Right atrium auricular region (tissue), 2 donors: ENCODE measurements at regions not wholly inside any gene's neighbourhood (a gene's known extent, or its start where the extent isn't known, plus 50 kb on each side); places are given as distances from the start of the nearest gene placed in this dataset.

Experiments used
- DNase-seq: peaks from one replicate; pipeline ENCODE4 v3.0.0-alpha.2; 2019; ENCODE audit warnings: low spot score
- H3K27ac ChIP-seq, 2 donors: fragments of 200-600 bp; sonication (generic); 1 replicate in 1 of 2; 2 replicates in 1 of 2; pipeline ENCODE4 v1.5.1; 2016 to 2019
- H3K27me3 ChIP-seq, 2 donors: fragments of 200-600 bp; sonication (generic); one replicate each; pipeline versions ENCODE4 v1.5.1 to v1.6.0; 2017 to 2019
- H3K36me3 ChIP-seq: fragments of 200-600 bp; sonication (generic); one replicate; pipeline ENCODE4 v1.5.1; 2016
- H3K4me1 ChIP-seq, 2 donors: fragments of 200-600 bp; sonication (generic); one replicate each; pipeline versions ENCODE4 v1.5.1 to v1.6.0; 2017 to 2019
- H3K4me3 ChIP-seq, 2 donors: fragments of 200-600 bp; sonication (generic); 1 replicate in 1 of 2; 2 replicates in 1 of 2; pipeline ENCODE4 v1.5.1; 2017 to 2019; ENCODE audit warnings: mild to moderate bottlenecking in 1 of 2, moderate library complexity in 1 of 2
- H3K9me3 ChIP-seq, 2 donors: fragments of 200-600 bp; sonication (generic); one replicate each; pipeline ENCODE4 v1.5.1; 2019
- TF ChIP-seq, protein P1 (sequence below), 2 donors: fragments of 200-600 bp; sonication (generic); IDR thresholded peaks; one replicate each; pipeline ENCODE4 v1.5.1; 2019; ENCODE audit warnings: antibody characterized with exemption in 2 of 2

DNA sequence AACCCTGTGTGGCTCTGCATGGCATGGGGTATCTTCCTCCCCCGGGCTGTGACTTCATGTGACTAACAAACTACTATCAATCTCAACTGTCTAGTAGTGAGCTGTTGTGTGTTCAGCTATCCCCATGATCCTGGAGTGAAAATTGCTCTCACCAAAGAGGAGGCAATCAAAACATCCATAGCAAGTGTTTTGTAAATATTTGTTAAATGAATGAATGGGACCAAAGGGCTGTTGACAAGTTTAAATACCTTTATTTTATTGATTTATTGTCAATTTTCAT, 138.1 kb upstream of the CPM start:
- Histone ChIP-seq H3K4me3 (no peak overlapping the region), H3K36me3 (no peaks in the 10 kb centered on the region), H3K27ac (no peak overlapping the region), H3K9me3 (no peaks in the 10 kb centered on the region), H3K4me1 (peaks cover 0 to 6% of the 10 kb centered on the region in 2 donors), H3K27me3 (no peaks in the 10 kb centered on the region)
- DNase-seq = no peak
- TF ChIP-seq, protein P1, sequence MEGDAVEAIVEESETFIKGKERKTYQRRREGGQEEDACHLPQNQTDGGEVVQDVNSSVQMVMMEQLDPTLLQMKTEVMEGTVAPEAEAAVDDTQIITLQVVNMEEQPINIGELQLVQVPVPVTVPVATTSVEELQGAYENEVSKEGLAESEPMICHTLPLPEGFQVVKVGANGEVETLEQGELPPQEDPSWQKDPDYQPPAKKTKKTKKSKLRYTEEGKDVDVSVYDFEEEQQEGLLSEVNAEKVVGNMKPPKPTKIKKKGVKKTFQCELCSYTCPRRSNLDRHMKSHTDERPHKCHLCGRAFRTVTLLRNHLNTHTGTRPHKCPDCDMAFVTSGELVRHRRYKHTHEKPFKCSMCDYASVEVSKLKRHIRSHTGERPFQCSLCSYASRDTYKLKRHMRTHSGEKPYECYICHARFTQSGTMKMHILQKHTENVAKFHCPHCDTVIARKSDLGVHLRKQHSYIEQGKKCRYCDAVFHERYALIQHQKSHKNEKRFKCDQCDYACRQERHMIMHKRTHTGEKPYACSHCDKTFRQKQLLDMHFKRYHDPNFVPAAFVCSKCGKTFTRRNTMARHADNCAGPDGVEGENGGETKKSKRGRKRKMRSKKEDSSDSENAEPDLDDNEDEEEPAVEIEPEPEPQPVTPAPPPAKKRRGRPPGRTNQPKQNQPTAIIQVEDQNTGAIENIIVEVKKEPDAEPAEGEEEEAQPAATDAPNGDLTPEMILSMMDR (IDR thresholded peaks at IDR 0.05) = no peak

DNA sequence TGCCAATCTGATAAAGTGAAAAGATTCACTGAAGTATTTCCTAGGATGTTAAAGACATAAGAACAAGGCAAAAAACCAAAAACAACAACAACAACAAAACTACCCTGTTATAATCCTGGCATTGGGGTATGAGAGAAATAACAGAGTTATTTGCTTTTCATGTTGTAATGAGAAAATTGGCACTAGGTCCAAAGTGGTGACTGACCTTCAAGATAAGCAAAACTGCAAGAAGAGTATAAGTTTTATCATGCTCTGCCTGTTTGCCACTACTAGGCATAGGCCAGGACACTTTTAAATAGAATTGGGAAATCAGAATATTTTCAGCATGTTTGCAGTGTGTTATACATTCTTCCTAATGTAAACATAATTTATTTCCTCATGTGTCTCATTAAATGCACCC, 140.1 kb upstream of the CPM start:
- no peaks in the 10 kb centered on the region for H3K27me3 ChIP-seq
- no peaks in the 10 kb centered on the region for H3K9me3 ChIP-seq
- TF ChIP-seq, protein P1 (IDR thresholded peaks at IDR 0.05) = no peak

DNA sequence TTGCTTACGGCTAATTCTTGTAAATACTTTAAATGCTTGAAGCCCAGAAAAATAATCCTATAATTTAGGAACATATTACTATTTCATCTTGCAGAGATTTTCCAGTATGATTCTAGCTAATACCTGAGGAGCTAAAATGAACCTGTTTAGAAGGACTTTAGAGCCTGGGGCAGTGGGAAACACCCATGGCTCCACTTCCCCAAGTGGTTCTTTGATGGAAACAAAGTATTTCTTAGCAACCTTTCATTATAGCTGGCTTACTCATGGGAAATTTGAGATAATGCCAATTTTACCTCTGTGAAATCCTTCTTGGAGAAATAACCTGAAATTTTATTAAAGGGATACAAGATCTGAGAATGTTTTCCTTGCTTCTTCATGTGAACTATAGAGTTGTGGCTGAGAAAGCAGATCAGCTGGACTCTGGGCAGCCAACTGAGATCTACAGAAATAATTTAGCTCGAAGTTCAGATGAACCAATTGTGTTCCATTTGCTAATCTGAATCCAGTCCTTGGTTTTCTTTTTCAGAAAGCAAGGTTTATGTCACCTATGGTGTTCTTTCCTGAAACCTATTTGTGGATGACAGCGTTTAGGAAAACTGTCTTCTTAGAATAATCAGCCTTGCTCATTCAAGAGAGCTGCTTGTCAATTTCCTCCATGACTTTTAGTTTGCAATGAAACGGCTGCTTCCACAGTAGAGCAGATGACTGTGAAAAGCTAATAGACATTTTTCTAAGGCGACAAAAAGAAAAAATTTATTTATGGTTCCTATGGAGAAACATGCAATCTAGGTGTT, 141.8 kb upstream of the CPM start:
- Histone ChIP-seq H3K9me3 (no peaks in the 10 kb centered on the region), H3K4me3 (no peak overlapping the region), H3K27ac (no peak overlapping the region), H3K36me3 (no peaks in the 10 kb centered on the region), H3K4me1 (no peaks in the 10 kb centered on the region), H3K27me3 (no peaks in the 10 kb centered on the region)
- TF ChIP-seq, protein P1 (IDR thresholded peaks at IDR 0.05) = no peak
- no peak for DNase-seq

More for the DNA sequence above, 140.1 kb upstream of the CPM start:
- H3K36me3 ChIP-seq = no peaks in the 10 kb centered on the region
- H3K4me1 ChIP-seq = no peaks in the 10 kb centered on the region
- no peak overlapping the region for H3K27ac ChIP-seq
- H3K4me3 ChIP-seq = no peak overlapping the region
- no peak for DNase-seq

DNA sequence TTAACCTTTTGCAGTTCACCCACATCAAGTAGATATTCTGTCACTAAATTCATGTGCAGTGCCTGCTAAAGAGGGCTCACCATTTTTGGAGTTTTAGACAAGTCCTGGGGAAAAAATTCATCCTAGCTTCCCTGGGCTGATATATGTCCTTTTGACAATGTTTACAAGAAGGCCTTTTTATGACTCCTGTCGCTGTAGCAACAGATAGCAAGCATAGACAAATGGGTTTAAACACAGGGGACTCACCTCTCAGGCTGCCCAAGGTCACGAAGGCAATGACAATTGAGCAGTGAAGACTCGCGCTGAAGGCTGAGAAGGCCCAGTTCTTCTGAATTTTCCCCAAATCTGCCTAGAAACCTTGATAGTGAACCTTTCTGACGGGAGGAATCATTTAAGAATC, 150.7 kb upstream of the CPM start:
- no peak overlapping the region for H3K27ac ChIP-seq
- no peaks in the 10 kb centered on the region for H3K9me3 ChIP-seq
- DNase-seq = no peak
- TF ChIP-seq, protein P1 (IDR thresholded peaks at IDR 0.05) = no peak
- no peaks in the 10 kb centered on the region for H3K27me3 ChIP-seq
- no peak overlapping the region for H3K4me3 ChIP-seq
- H3K36me3 ChIP-seq = no peaks in the 10 kb centered on the region
- no peaks in the 10 kb centered on the region for H3K4me1 ChIP-seq

DNA sequence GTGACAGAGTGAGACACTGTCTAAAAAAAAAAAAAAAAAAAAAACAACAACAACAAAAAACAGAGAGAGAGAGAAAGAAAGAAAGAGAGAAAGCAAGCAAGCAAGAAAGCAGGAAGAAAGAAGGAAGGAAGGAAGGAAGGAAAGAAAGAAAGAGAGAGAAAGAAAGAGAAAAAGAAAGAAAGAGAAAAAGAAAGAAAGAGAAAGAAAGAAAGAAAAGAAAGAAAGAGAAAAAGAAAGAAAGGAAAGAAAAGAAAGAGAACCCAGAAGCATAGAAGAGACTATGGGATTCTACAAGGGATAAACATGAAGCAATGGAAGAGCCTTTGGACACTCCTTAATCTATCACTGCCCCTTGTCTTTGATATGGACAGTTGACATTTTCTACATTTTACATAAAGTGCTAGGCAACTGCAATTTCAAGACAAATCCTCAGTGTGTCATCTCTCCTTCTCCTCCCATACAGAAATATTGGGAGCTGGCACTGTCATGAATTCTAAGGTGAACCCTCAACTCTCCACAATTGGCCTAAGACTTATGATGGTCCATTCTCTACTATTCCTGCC, 151.9 kb upstream of the CPM start:
- H3K4me1 ChIP-seq = no peaks in the 10 kb centered on the region
- H3K4me3 ChIP-seq = no peak overlapping the region
- H3K36me3 ChIP-seq = no peaks in the 10 kb centered on the region
- no peak for DNase-seq
- H3K9me3 ChIP-seq = no peaks in the 10 kb centered on the region
- TF ChIP-seq, protein P1 (IDR thresholded peaks at IDR 0.05) = no peak
- H3K27ac ChIP-seq = no peak overlapping the region
- no peaks in the 10 kb centered on the region for H3K27me3 ChIP-seq

DNA sequence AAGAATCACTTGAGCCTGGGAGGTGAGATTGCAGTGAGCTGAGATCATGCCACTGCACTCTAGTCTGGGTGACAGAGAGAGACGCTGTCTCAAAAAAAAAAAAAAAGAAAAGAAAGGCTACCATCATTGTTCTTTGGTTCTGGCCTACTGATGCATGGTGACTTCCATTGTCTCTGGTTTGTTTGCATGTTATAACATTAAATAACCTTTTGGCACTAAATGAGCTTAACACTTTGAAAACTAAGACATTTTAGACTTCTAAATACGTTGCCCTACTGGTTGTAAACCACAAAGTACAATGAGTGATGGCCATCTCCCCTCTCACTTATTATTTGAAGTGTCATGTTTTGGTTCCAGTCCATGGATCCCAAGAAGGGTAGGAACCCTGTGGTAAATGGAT, 152.9 kb upstream of the CPM start:
- Histone ChIP-seq H3K9me3 (no peaks in the 10 kb centered on the region), H3K4me1 (no peaks in the 10 kb centered on the region), H3K36me3 (no peaks in the 10 kb centered on the region), H3K27ac (no peak overlapping the region), H3K27me3 (no peaks in the 10 kb centered on the region), H3K4me3 (no peak overlapping the region)
- TF ChIP-seq, protein P1 (IDR thresholded peaks at IDR 0.05) = no peak
- DNase-seq = no peak
